Esophagus (tissue), 2 donors: ENCODE measurements at regions not wholly inside any gene's neighbourhood (a gene's known extent, or its start where the extent isn't known, plus 50 kb on each side); places are given as distances from the start of the nearest gene placed in this dataset.

Source experiments
- H3K27ac ChIP-seq, 2 donors: one replicate each; pipeline ENCODE4 v1.5.1; 2013; ENCODE audit warnings: low read depth in 2 of 2, mild to moderate bottlenecking in 2 of 2, inconsistent platforms in 1 of 2, low read length in 1 of 2, moderate library complexity in 1 of 2
- H3K27me3 ChIP-seq, 2 donors: one replicate each; pipeline ENCODE4 v1.6.1; 2013; ENCODE audit warnings: low read length in 2 of 2, control low read depth in 1 of 2, mild to moderate bottlenecking in 1 of 2; ENCODE audit not compliant: insufficient read depth in 2 of 2, control insufficient read depth in 1 of 2
- H3K36me3 ChIP-seq, 2 donors: one replicate each; pipeline ENCODE4 v1.6.1; 2013; ENCODE audit warnings: low read length in 1 of 2; ENCODE audit not compliant: control insufficient read depth in 2 of 2, insufficient read depth in 2 of 2
- H3K4me1 ChIP-seq, 2 donors: one replicate each; pipeline ENCODE4 v1.6.1; 2013; ENCODE audit warnings: low read length in 1 of 2; ENCODE audit not compliant: control insufficient read depth in 2 of 2, insufficient read depth in 2 of 2
- H3K4me3 ChIP-seq, 2 donors: one replicate each; pipeline ENCODE4 v1.5.1; 2013; ENCODE audit warnings: low read length in 2 of 2, mild to moderate bottlenecking in 2 of 2, low read depth in 1 of 2, moderate library complexity in 1 of 2
- H3K9me3 ChIP-seq, 2 donors: one replicate each; pipeline ENCODE4 v1.6.1; 2013; ENCODE audit warnings: mild to moderate bottlenecking in 2 of 2, low read depth in 1 of 2, low read length in 1 of 2, moderate library complexity in 1 of 2; ENCODE audit not compliant: control insufficient read depth in 2 of 2, insufficient read depth in 1 of 2
- WGBS, 2 donors: extraction: QIAGEN DNeasy Blood & Tissue Kit; methylation state at CpG; one replicate each; pipeline ENCODE4 v1.1.7; 2013; 5-methylcytosine and 5-hydroxymethylcytosine counted together
- donor health status: healthy with polysubstance abuse.
- donor health status: Bipolar disorder and iron deficiency.

DNA sequence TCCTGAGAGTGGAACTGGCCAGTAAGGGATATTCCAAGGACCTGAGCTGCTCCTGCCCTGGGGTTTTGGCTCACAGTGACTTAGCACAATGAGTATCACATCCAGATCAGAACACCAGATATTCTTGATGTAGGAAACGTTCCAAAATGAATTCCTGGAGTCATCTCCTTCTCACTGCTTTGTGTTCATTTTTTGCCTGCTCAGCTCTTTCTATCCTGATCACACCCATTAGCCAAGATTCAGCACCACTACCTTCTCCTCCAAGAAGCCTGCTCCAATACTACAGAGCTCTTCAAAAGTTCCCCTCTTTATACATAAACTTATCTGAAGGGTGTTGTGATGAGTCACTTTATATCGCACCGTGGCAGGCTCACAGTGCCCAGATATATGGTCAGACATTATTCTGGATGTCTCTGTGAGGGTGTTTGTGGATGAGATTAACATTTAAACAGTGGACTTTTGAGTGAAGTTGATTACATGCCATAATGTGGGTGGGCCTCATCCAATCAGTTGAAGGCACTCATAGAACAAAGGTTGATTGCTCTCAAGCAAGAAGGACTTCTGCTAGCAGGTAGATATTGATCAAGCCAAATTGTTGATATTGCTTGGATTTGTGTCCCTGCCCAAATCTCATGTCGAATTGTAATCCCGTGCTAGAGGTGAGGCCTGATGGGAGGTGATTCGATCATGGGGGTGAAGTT is 1155.2 kb upstream of the AUTS2 start:
- H3K9me3 ChIP-seq, result no peaks in the 10 kb centered on the region
- WGBS, 2 donors, result 77 to 78% methylated on average over 6 of the region's 6 CpGs
- H3K27ac ChIP-seq, result no peak overlapping the region
- H3K4me3 ChIP-seq, result no peak overlapping the region
- H3K4me1 ChIP-seq, result no peaks in the 10 kb centered on the region
- no peaks in the 10 kb centered on the region for H3K27me3 ChIP-seq
- no peaks in the 10 kb centered on the region for H3K36me3 ChIP-seq

DNA sequence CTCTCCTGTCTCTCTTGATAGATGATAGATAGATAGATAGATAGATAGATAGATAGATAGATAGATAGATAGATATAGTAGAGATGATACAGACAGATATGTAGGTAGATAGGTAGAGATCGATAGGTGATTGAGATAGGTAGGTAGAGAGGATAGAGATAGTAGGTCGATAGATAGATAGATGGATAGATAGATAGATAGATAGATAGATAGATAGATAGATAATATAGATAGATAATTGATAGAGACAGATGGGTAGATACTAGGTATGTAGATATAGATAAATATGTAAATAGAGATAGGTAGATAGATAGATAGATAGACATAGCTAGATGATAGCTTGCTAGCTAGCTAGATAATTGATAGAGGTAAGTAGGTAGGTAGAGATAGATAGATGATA is 1154.2 kb upstream of the AUTS2 start:
- Histone ChIP-seq H3K36me3 (no peaks in the 10 kb centered on the region), H3K4me3 (no peak overlapping the region), H3K4me1 (no peaks in the 10 kb centered on the region), H3K27ac (no peak overlapping the region), H3K9me3 (no peaks in the 10 kb centered on the region), H3K27me3 (no peaks in the 10 kb centered on the region)
- 87 to 88% methylated on average over 2 of the region's 2 CpGs for WGBS, 2 donors

DNA sequence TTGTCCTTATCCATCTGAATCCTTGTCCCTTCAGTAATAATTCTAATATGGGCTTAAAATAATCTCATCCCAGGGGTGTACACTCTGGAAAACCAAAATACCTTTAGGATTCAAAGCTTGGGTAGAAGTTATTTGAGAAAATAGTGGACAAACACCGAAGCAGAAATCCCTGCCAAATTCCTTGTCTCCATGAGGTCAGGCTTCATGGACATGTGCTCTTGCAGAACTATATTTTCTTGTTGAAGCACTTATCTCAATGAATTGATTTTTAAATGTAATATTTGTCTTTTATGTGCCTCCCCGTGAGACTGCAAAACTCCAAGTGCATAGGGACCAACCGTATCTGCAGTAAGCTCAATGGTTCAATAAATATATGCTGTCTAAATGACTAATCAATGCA is 1153.3 kb upstream of the AUTS2 start:
- no peaks in the 10 kb centered on the region for H3K4me1 ChIP-seq
- H3K36me3 ChIP-seq, result no peaks in the 10 kb centered on the region
- H3K27me3 ChIP-seq, result no peaks in the 10 kb centered on the region
- H3K27ac ChIP-seq, result no peak overlapping the region
- H3K4me3 ChIP-seq, result no peak overlapping the region
- 72 to 84% methylated on average over 3 of the region's 3 CpGs for WGBS, 2 donors
- no peaks in the 10 kb centered on the region for H3K9me3 ChIP-seq

- Histone ChIP-seq H3K36me3 (no peaks in the 10 kb centered on the region), H3K4me1 (no peaks in the 10 kb centered on the region), H3K27me3 (no peaks in the 10 kb centered on the region), H3K27ac (no peak overlapping the region), H3K4me3 (no peak overlapping the region), H3K9me3 (no peaks in the 10 kb centered on the region)
- WGBS, 2 donors, result 72 to 73% methylated on average over 10 of the region's 10 CpGs
These were observed 1152.1 kb upstream of the AUTS2 start for GRCh38 chr7:68446183-68446582.

GRCh38 chr7:68449099-68449498 is 1149.2 kb upstream of the AUTS2 start:
- H3K4me3 ChIP-seq, result no peak overlapping the region
- no peaks in the 10 kb centered on the region for H3K27me3 ChIP-seq
- H3K9me3 ChIP-seq, result no peaks in the 10 kb centered on the region
- H3K36me3 ChIP-seq, result no peaks in the 10 kb centered on the region
- WGBS, 2 donors, result 85 to 90% methylated on average over 1 of the region's 2 CpGs
- H3K4me1 ChIP-seq, result no peaks in the 10 kb centered on the region
- H3K27ac ChIP-seq, result no peak overlapping the region

- Histone ChIP-seq H3K9me3 (no peaks in the 10 kb centered on the region), H3K4me3 (no peak overlapping the region), H3K36me3 (no peaks in the 10 kb centered on the region), H3K27me3 (no peaks in the 10 kb centered on the region), H3K4me1 (no peaks in the 10 kb centered on the region), H3K27ac (no peak overlapping the region)
- 68 to 69% methylated on average over 5 of the region's 5 CpGs for WGBS, 2 donors
These were observed 1148.5 kb upstream of the AUTS2 start for GRCh38 chr7:68449816-68450215.

- Histone ChIP-seq H3K27me3 (no peaks in the 10 kb centered on the region), H3K9me3 (peaks cover 0 to 3% of the 10 kb centered on the region in 2 donors), H3K4me3 (no peak overlapping the region), H3K4me1 (no peaks in the 10 kb centered on the region), H3K27ac (no peak overlapping the region), H3K36me3 (no peaks in the 10 kb centered on the region)
- WGBS, 2 donors, result 61 to 77% methylated on average over 5 of the region's 5 CpGs
These were observed 1143.3 kb upstream of the AUTS2 start for GRCh38 chr7:68454931-68455330.

GRCh38 chr7:68456469-68456868 is 1141.8 kb upstream of the AUTS2 start:
- H3K27me3 ChIP-seq, result no peaks in the 10 kb centered on the region
- no peak overlapping the region for H3K4me3 ChIP-seq
- H3K4me1 ChIP-seq, result no peaks in the 10 kb centered on the region
- H3K9me3 ChIP-seq, result peaks cover 0 to 3% of the 10 kb centered on the region in 2 donors
- H3K27ac ChIP-seq, result no peak overlapping the region
- H3K36me3 ChIP-seq, result no peaks in the 10 kb centered on the region

DNA sequence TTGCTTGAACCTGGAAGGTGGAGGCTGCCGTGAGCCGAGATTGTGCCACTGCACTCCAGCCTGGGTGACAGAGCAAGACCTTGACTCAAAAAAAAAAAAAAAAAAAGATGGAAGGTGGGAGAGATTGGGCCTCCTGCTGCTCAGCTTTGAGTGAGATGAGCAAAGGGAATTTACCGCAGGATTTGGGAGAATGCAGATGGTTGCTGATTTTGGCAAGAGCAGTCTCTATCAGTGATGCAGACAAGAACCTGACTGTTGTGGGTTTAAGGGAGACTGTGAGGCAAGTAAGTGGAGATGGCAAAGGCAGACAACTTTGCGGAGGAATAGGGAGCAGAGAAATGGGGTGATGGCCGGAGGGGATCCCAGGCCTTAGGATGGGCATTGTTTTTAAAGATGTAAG is 1140.8 kb upstream of the AUTS2 start:
- Histone ChIP-seq H3K9me3 (peaks cover 0 to 3% of the 10 kb centered on the region in 2 donors), H3K4me3 (no peak overlapping the region), H3K27me3 (no peaks in the 10 kb centered on the region), H3K27ac (no peak overlapping the region), H3K36me3 (no peaks in the 10 kb centered on the region), H3K4me1 (no peaks in the 10 kb centered on the region)
- WGBS, 2 donors, result 91 to 93% methylated on average over 5 of the region's 5 CpGs
